ENCODE measurements at regions not wholly inside any gene's neighbourhood (a gene's known extent, or its start where the extent isn't known, plus 50 kb on each side); places are given as distances from the start of the nearest gene placed in this dataset.

DNA sequence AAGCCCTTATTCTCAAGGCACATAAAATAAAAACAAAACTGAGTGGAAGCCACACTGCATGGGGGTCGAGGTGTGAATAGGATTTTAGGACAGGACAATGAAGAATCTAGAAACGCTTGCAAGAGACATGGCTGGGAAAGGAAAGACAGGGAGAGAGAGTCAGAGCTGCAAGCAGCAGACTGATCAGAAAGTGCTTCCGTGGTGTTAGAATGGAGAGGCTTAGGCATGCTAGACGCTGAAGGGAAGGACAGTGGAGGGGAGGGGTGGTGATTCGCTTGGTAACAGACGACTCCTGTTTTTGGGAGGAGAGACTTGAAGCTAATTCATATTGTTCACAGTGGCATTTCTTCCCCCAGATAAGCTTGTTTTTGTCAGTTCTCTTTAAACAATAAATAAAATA lies 173.5 kb downstream of the AIPL1 start (continued):
- TF ChIP-seq, protein P1, sequence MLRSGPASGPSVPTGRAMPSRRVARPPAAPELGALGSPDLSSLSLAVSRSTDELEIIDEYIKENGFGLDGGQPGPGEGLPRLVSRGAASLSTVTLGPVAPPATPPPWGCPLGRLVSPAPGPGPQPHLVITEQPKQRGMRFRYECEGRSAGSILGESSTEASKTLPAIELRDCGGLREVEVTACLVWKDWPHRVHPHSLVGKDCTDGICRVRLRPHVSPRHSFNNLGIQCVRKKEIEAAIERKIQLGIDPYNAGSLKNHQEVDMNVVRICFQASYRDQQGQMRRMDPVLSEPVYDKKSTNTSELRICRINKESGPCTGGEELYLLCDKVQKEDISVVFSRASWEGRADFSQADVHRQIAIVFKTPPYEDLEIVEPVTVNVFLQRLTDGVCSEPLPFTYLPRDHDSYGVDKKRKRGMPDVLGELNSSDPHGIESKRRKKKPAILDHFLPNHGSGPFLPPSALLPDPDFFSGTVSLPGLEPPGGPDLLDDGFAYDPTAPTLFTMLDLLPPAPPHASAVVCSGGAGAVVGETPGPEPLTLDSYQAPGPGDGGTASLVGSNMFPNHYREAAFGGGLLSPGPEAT (IDR thresholded peaks at IDR 0.05; ENCODE audit: low read depth): no peak
- no peak for TF ChIP-seq IKZF2 (IDR thresholded peaks at IDR 0.05)
- TF ChIP-seq KDM1A (IDR thresholded peaks at IDR 0.05; ENCODE audit: borderline replicate concordance): no peak
- TF ChIP-seq TCF12 (IDR thresholded peaks at IDR 0.05; ENCODE audit: low read depth, low read length): no peak
- no peak for TF ChIP-seq TCF7 (IDR thresholded peaks at IDR 0.05; ENCODE audit: borderline replicate concordance)
- no peak for TF ChIP-seq HDAC2 (IDR thresholded peaks at IDR 0.05)

DNA sequence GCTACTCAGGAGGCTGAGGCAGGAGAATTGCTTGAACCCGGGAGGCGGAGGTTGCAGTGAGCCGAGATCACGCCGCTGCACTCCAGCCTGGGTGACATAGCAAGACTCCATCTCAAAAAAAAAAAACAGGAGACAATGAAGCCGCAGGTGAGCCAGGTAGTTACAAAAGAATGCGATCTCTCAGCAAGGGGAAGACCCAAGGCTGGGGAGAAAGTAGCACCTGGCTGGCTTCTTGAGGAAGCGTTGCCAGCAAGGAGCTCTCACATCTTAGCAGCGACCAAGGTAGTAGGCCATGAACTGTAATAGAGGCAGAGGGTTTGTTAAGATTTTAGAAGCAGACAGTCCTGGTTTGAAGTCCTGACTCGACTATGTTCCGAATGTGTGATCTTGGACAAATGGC lies 175.0 kb downstream of the AIPL1 start:
- H3K4me3 ChIP-seq: no peak overlapping the region
- no peaks in the 10 kb centered on the region for H3K27me3 ChIP-seq (replicated peaks in 1 of 2; ENCODE audit: control insufficient read depth in 2 of 2, insufficient read depth in 2 of 2, low read length in 1 of 2)
- no peaks in the 10 kb centered on the region for H3K79me2 ChIP-seq (ENCODE audit: control insufficient read depth, insufficient read depth, low read length)
- ChIA-PET RAD21 (ENCODE audit: unreplicated experiment) (no interaction called here), SMC1A (ENCODE audit: uncharacterized antibody, unreplicated experiment) (no interaction called here), POLR2A (no interaction called here), CTCF (no interaction called here)
- H3K4me2 ChIP-seq (ENCODE audit: control insufficient read depth, insufficient read depth): no peak overlapping the region
- H2AFZ ChIP-seq (ENCODE audit: control insufficient read depth, low read depth, low read length): no peak overlapping the region
- no peaks in the 10 kb centered on the region for H3K36me3 ChIP-seq (ENCODE audit: control insufficient read depth in 2 of 2, insufficient read depth in 2 of 2, low read length in 1 of 2)
- no peak for FAIRE-seq
- ATAC-seq: no peak
- no peak overlapping the region for H3K9ac ChIP-seq (ENCODE audit: control insufficient read depth, insufficient read depth, low read length)
- intact Hi-C loops (cut with micrococcal nuclease; ENCODE audit: unreplicated experiment): no loop called here
- 28% methylated on average over 5 of the region's 11 CpGs for WGBS (ENCODE audit: insufficient coverage, insufficient replicate concordance, low lambda C conversion rate, missing lambda C conversion rate)
- DNase-seq (ENCODE audit: low read depth, low spot score): no peak
- no peak for TF ChIP-seq EP300 (IDR thresholded peaks at IDR 0.05; ENCODE audit: borderline replicate concordance in 1 of 2, control insufficient read depth in 1 of 2, low read depth in 2 of 2, low read length in 2 of 2)
- TF ChIP-seq RUNX3 (IDR thresholded peaks at IDR 0.05; ENCODE audit: low read length): no peak
- TF ChIP-seq, protein P2, sequence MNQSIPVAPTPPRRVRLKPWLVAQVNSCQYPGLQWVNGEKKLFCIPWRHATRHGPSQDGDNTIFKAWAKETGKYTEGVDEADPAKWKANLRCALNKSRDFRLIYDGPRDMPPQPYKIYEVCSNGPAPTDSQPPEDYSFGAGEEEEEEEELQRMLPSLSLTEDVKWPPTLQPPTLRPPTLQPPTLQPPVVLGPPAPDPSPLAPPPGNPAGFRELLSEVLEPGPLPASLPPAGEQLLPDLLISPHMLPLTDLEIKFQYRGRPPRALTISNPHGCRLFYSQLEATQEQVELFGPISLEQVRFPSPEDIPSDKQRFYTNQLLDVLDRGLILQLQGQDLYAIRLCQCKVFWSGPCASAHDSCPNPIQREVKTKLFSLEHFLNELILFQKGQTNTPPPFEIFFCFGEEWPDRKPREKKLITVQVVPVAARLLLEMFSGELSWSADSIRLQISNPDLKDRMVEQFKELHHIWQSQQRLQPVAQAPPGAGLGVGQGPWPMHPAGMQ (IDR thresholded peaks at IDR 0.05; ENCODE audit: borderline replicate concordance): no peak
- no peak for TF ChIP-seq BMI1 (IDR thresholded peaks at IDR 0.05; ENCODE audit: borderline replicate concordance)
- no peak for TF ChIP-seq NR2C2 (IDR thresholded peaks at IDR 0.05; ENCODE audit: borderline replicate concordance, control insufficient read depth, insufficient read length, low read depth)
- no peak for TF ChIP-seq CHD2 (IDR thresholded peaks at IDR 0.05; ENCODE audit: borderline replicate concordance, low read depth, low read length)
- TF ChIP-seq RFX5 (IDR thresholded peaks at IDR 0.05; ENCODE audit: low read depth, low read length): no peak
- TF ChIP-seq POLR2A (IDR thresholded peaks at IDR 0.05; ENCODE audit: low read depth, low read length): no peak
- in situ Hi-C loops (cut with MboI): no loop called here
- no TSS peak for BruUV-seq (replicated peaks)
- no peaks in the 10 kb centered on the region; the same call in 1 of the 2 replicates for H4K20me1 ChIP-seq (ENCODE audit: control insufficient read depth, insufficient read depth)
- H3K27ac ChIP-seq (ENCODE audit: control insufficient read depth, insufficient read depth): no peak overlapping the region
- H3K4me1 ChIP-seq (ENCODE audit: control insufficient read depth, insufficient read depth, low read length): no peaks in the 10 kb centered on the region
- no peaks in the 10 kb centered on the region for H3K9me3 ChIP-seq (replicated peaks; ENCODE audit: control insufficient read depth, insufficient read depth, low read length)
